CMK (cell line): ENCODE measurements at regions not wholly inside any gene's neighbourhood (a gene's known extent, or its start where the extent isn't known, plus 50 kb on each side); places are given as distances from the start of the nearest gene placed in this dataset.

Experiments used
- DNase-seq: peaks from one replicate; pipeline ENCODE4 v3.0.0-alpha.2; 2010; ENCODE audit warnings: low read depth

DNA sequence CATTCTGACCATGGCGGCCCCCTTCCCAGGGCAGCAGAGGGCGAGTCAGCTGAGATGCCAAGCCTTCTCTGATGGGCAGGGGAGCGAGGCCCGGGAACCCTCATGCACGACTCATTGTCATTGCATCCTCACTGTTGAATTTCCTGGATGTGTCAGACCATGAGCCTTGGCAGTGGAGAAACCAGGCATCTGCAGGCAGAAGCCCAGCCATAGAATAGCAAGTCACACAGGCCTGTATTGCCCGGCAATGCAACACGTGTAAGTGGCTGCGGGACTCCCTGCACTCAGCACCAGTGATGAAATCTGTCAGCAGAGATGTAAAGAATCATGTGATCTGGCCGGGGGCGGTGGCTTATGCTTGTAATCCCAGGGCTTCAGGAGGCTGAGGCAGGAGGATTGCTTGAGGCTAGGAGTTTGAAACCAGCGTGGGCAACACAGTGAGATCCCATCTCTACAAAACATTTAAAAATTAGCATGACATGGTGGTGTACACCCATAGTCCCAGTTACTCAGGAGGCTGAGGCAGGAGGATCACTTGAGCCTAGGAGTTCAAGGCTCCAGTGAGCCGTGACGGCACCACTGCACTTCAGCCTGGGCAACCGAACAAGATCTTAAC is 199.7 kb downstream of the KATNAL1 start:
- DNase-seq, result no peak

GRCh38 chr13:30107121-30107520 is 200.2 kb downstream of the KATNAL1 start:
- DNase-seq, result no peak

DNA sequence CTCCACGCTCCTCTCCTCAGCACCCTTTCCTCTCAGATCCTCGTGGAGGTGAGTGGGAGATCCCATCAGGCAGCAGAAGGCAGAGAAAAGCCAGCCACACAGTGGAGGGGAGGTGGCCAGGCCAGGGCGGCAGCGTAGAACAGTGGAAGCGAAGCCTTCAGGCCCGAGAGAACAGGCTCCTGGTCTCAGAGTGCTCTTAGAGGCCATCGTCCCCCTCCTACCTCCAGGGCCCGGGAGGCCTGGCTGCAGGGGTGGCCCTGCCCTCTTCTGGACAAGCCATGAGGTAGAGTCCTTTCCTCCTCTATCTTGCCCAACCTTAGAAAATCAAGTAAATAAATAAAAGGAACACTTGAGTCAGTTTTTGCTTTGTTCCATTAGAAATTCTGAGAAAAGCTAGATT is 202.0 kb downstream of the KATNAL1 start:
- no peak for DNase-seq

DNA sequence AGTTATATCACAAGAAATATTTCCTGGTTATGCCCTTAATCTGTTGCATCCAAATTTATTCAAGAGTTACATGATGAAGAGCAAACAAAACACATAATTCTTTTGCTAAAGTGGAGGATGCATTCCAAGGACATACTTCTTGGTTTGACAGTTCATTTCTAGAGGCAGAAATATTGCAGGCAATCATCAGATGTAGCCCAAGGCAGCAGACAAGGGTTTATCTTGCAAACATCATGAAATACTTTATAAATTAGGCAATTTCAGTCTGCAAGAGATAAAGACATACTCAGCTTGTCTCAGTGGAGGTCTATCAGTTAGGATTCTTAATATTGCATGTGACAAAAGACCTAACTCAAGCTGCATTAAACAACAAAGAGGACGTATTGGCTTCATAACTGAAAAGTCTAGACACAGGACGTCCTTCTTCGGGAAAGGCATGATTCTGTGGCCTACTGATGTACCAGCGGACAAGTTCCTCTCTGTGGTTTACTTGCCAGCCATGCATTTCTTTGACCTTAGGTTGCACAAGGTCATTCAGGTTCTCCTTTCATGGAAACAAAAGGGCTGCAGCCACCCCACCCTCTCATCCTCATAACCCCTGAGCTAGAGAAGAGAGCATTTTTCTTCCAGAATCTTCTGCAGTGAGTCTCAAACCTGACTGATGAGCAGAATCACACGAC is 204.1 kb downstream of the KATNAL1 start:
- DNase-seq, result no peak

DNA sequence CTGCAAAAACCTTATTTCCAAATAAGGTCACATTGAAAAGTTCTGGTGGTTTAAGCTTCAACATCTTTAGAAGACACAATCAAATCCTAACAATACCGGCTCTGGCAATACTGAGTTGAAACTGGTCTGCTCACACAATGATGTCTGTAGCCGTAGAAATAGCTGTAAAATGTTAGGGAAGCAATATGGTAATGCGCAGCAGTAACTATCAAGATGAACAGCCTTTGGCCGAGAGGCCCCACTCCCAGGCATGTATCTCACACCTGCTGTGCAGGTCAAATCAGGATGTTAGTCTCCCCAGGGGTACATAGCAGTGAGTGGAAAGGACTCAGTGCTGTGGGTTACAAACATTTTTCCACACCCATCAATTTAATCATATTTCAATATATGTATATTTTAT is 207.1 kb downstream of the KATNAL1 start:
- no peak for DNase-seq

DNA sequence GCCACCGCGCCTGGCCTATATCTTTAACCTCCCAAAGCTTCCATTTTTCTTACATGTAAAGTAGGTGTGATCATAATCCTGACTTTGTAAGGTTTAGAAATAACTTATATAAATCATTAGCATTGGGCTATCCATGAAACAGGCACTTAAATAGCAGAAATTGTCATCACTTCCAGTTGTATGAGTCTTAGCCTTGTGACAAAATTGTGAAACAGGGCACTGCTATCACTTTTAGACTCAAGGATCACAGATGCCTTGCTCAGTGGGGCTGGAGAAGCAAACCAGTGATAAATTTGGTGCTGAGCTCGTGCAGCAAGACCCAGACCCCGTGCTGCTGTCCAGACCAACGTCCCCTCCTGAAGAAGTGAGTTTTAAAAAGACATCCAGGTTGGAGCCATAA is 209.7 kb downstream of the KATNAL1 start:
- no peak for DNase-seq

GRCh38 chr13:30097089-30097488 is 210.3 kb downstream of the KATNAL1 start:
- DNase-seq, result no peak

GRCh38 chr13:30094015-30094414 is 213.3 kb downstream of the KATNAL1 start:
- DNase-seq, result no peak

GRCh38 chr13:30093236-30093635 is 214.1 kb downstream of the KATNAL1 start:
- DNase-seq, result no peak

GRCh38 chr13:30091691-30092090 is 215.7 kb downstream of the KATNAL1 start:
- no peak for DNase-seq

- no peak for DNase-seq
Observed at GRCh38 chr13:30091035-30091434, 216.3 kb downstream of the KATNAL1 start.

GRCh38 chr13:30088312-30088855 is 219.0 kb downstream of the KATNAL1 start:
- DNase-seq, result peak; percentile 21

DNA sequence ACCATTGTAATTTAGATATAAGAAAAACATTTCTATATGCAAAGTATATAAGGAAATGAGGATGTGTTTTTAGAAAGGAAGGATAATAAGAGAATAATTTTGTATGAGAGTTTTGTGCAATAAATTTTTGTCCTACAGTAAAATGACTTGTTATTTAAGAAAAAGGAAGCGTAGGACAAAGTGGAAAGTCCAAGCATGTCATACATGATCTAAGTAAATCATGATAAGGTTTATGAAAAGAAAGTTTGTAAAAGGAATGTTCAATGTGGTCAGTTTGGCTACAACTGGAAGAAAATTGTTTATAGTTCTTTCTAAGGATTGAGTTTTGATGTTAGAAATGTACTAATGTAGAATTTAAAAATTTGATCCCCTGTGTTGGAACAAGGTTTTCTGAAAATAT is 222.3 kb downstream of the KATNAL1 start:
- no peak for DNase-seq

DNA sequence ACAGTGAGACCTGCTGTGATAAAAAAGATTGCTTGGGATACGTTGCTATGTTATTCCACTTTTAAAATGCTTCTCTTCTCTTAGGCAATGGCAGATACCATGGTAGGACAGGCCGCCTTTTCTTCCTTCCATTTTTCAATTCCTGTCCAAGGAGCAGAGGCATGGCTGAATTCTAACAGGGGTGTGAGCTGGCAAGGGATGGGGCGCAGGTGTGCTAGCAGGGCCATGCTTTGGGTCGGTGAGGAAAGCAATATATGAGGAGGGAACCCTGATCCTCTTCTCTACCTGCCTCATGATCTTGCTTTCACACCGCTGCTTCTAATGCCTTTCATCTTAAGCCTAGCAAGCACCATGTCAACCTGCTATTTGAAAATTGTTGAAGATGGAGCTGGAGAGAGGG is 225.0 kb downstream of the KATNAL1 start:
- DNase-seq, result no peak

- no peak for DNase-seq
Observed at GRCh38 chr13:30081331-30081730, 226.0 kb downstream of the KATNAL1 start.

DNA sequence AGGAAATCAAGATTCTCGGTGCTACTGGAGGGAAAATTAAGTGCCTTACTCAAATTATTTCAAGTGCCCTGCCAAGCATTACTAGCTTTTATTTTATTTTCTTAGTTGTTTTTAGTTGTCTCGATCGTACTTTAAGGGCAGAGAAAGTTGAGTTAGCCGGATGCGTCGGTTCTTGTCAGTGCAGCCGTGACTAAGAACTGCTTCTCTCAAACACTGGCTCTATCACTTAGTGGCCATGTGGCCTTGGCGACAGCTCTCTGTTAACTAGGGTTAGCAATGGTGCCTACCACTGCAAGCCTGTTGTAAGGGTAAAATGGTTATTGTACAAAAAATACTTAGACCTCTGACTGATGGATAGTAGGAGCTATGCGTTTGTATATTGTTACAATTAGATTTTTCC is 227.8 kb downstream of the KATNAL1 start:
- DNase-seq, result no peak

DNA sequence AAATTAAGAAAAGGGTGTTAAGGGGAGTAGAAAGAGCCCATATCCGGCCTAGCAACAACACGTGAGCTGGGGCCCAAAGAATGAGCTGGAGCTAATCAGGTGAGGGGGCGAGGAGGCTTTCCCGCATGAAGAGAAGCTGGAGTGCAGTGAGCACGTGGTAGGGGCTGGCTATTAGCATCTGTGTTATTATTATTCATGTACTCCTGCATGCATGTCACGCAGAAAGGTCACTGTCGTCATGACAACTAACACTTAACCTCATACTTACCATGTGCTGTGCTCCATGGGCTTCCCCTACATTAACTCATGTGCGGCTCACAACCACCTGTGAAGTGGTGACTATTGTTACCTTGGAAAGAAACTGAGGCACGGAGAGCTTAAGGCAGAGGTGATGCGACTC is 227.6 kb upstream of the UBL3 start:
- DNase-seq, result no peak

DNA sequence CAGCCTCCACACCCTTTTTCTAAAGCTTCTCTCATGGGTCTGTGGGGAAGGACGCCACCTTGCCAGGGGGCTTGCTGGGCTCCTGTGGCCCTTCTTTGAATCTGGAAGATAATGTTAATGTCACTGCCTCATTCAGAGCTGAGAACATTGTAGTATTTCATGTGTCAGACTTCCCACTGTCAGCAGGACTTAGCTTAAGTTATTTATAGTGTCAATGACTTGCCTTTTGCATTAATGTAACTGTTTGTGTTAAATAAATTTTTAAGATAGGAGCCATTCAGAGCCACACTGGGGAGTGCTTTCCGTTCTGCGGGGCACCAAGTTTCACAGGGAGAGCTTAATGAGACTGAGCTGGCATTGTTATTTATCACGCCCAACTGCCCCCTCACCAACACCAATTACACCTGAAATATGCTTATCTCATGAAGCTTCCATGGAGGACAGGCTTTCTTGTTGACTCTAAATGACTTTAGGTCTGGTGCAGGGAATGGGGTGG is 226.9 kb upstream of the UBL3 start:
- no peak for DNase-seq

GRCh38 chr13:30074955-30075614 is 224.7 kb upstream of the UBL3 start:
- no peak for DNase-seq

GRCh38 chr13:30074431-30074830 is 224.0 kb upstream of the UBL3 start:
- no peak for DNase-seq

- no peak for DNase-seq
Observed at GRCh38 chr13:30072818-30073186, 222.4 kb upstream of the UBL3 start.

DNA sequence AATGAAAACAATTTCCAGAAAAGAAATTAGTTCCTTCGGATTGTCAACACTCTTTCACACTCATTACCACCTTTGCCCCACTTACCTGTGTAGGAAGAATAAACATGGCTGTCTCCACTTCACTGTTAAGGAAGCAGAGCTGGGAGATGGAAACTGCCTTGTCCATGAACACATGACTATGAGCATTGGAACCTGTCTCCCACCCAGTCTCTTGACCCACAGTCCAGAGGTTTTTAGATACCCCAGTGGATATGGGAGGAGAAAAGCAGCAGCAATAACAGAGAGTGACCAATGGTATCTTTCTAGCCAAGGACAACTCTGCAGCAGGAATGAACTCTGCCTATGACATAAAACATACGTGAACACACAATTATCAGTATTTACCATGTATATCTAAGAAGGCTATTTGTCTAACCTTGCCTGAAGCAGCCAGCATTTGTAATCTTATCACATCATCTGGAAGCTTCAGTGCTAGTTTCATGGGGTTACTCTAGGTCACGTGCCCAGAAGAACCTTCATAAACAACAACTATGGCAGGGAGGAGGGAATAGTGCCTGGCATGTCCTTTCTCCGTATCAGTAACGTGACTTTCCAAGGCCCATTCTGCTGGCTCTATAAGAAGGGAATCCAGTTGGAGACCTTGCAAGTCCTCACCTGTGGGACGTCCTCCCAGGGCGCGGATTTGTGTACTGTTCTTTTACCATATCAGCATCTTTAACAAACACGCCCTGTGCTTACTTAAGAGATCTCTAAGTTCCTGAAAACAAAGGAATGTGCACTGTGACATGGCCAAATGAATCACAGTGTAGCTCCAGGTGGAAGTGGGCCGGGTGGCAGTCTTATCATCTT is 221.8 kb upstream of the UBL3 start:
- no peak for DNase-seq
